GM12878 (cell line): ENCODE measurements at regions not wholly inside any gene's neighbourhood (a gene's known extent, or its start where the extent isn't known, plus 50 kb on each side); places are given as distances from the start of the nearest gene placed in this dataset.

ENCODE experiments used
- BCL11A ChIP-seq: IDR thresholded peaks from 2 replicates; pipeline ENCODE4 v1.6.1; 2011; ENCODE audit warnings: low read depth, low read length
- BMI1 ChIP-seq: fragments of 450-650 bp; IDR thresholded peaks from 2 replicates; pipeline ENCODE4 v1.6.1; 2016; ENCODE audit warnings: mild to moderate bottlenecking, moderate library complexity, borderline replicate concordance
- HDAC6 ChIP-seq: fragments of 200-600 bp; sonication (generic); IDR thresholded peaks from one replicate; pipeline ENCODE4 v1.8.0; 2017; ENCODE audit warnings: antibody characterized with exemption; ENCODE audit not compliant: unreplicated experiment
- SUZ12 ChIP-seq: fragments of 200-600 bp; sonication (generic); IDR thresholded peaks from one replicate; pipeline ENCODE4 v1.6.1; 2018; ENCODE audit warnings: antibody characterized with exemption, mild to moderate bottlenecking; ENCODE audit not compliant: unreplicated experiment
- ZNF687 ChIP-seq: fragments of 450-650 bp; IDR thresholded peaks from 2 replicates; pipeline ENCODE4 v1.6.1; 2017; ENCODE audit warnings: mild to moderate bottlenecking, moderate library complexity
- TF ChIP-seq, protein P1 (sequence below): IDR thresholded peaks from 2 replicates; pipeline ENCODE4 v1.6.1; 2012; ENCODE audit warnings: mild to moderate bottlenecking, low read depth, low read length

DNA sequence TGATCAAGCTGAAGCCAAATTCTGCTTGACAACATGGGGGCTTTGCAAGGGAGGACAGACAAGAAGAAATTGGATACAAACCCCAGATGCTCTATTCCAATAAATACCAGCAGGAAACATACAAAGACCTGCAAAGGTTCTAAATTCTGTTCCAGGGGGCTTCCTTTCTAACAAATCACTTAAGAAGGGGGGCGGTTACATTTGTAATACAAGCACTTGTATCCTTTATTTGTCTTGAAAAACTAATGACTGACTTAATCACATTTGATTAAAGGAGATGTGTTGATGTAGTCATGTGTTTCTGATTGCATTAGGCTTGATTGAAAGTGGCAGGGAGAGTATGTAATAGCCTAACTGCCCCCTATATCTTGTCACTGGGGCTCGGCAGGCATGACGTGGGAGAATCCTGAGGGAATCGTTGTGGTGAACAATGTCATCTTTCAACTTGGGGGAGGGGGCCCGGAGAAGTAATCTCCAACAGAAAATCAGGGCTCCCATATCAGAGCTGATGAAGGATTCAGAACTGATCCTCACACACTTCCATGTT is 361.7 kb downstream of the INSC start (continued):
- TF ChIP-seq ZNF687 (no peak), HDAC6 (no peak), SUZ12 (no peak), BCL11A (no peak), BMI1 (no peak)
- TF ChIP-seq, protein P1, sequence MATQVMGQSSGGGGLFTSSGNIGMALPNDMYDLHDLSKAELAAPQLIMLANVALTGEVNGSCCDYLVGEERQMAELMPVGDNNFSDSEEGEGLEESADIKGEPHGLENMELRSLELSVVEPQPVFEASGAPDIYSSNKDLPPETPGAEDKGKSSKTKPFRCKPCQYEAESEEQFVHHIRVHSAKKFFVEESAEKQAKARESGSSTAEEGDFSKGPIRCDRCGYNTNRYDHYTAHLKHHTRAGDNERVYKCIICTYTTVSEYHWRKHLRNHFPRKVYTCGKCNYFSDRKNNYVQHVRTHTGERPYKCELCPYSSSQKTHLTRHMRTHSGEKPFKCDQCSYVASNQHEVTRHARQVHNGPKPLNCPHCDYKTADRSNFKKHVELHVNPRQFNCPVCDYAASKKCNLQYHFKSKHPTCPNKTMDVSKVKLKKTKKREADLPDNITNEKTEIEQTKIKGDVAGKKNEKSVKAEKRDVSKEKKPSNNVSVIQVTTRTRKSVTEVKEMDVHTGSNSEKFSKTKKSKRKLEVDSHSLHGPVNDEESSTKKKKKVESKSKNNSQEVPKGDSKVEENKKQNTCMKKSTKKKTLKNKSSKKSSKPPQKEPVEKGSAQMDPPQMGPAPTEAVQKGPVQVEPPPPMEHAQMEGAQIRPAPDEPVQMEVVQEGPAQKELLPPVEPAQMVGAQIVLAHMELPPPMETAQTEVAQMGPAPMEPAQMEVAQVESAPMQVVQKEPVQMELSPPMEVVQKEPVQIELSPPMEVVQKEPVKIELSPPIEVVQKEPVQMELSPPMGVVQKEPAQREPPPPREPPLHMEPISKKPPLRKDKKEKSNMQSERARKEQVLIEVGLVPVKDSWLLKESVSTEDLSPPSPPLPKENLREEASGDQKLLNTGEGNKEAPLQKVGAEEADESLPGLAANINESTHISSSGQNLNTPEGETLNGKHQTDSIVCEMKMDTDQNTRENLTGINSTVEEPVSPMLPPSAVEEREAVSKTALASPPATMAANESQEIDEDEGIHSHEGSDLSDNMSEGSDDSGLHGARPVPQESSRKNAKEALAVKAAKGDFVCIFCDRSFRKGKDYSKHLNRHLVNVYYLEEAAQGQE = no peak
